ENCODE measurements at regions not wholly inside any gene's neighbourhood (a gene's known extent, or its start where the extent isn't known, plus 50 kb on each side); places are given as distances from the start of the nearest gene placed in this dataset.

- DNase-seq (ENCODE audit: low read depth), result no peak
- no peak overlapping the region for H3K4me3 ChIP-seq (ENCODE audit: low read depth, low read length)
- TF ChIP-seq CTCF (conservative IDR thresholded peaks at IDR 0.05; ENCODE audit: low read depth, low read length), result no peak
Measured at GRCh38 chr2:16085073-16085472, 144.7 kb downstream of the MYCN start.

DNA sequence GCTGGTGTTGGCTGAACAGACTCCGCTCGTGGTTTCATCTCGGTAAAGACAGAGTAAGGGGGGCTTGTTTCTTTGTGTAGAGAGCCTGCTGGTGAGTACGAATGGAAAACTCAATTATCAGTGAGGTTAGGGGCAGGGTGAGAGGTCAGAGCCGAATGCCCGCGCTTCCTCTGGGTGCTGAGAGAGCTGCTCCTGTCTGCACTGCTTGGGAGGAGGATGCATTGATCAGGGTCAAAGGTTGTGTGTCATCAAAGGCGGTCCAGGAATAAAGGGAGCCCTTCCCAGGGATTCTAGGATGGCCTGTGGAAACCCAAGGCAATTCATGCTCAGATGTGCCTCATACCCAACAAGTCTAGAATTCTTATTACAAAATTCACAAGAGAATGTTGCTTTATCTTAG, 143.9 kb downstream of the MYCN start:
- no peak for DNase-seq (ENCODE audit: low read depth)
- TF ChIP-seq CTCF (conservative IDR thresholded peaks at IDR 0.05; ENCODE audit: low read depth, low read length), result no peak
- no peak overlapping the region for H3K4me3 ChIP-seq (ENCODE audit: low read depth, low read length)

DNA sequence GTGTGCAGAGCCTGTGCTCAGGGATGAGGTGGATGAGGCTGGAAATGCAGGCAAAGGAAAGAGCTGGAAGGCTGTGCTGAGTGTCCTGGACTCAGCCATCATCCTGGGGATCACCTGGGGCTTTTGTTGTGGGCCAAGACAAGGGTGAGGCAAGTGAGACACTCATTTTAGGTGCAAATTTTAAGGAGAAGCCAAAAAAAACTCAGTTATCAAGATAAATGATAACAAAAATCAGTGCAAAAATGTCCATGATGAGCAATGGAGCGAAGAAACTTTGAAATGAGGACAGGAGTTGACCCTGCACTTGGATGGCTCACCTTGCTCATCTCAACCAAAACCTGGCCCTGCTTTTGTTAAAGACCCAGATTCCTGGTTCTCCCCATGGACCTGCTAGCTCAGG, 141.9 kb downstream of the MYCN start:
- no peak for TF ChIP-seq CTCF (conservative IDR thresholded peaks at IDR 0.05; ENCODE audit: low read depth, low read length)
- H3K4me3 ChIP-seq (ENCODE audit: low read depth, low read length), result no peak overlapping the region
- no peak for DNase-seq (ENCODE audit: low read depth)

- no peak overlapping the region for H3K4me3 ChIP-seq (ENCODE audit: low read depth, low read length)
- DNase-seq (ENCODE audit: low read depth), result no peak
- no peak for TF ChIP-seq CTCF (conservative IDR thresholded peaks at IDR 0.05; ENCODE audit: low read depth, low read length)
Measured at GRCh38 chr2:16081316-16082200, 141.2 kb downstream of the MYCN start.

DNA sequence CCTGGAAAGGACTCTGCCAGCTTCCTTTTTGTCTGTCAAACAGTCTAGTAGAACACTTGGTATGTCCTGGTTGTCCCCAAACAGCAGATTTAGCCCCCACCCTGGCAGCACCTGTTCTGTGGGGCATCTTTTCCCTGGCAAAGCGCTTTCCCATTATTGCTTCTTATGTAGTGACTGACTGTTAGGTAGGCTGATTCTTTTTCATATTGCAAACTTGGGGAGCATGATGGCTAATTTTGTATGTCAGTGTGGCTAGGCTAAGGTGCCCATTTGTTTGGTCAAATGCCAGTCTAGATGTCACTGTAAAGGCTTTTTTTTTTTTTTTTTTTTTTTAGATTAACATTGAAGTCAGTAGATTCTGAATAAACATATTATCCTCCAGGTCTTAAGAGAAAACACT, 140.2 kb downstream of the MYCN start:
- no peak for TF ChIP-seq CTCF (conservative IDR thresholded peaks at IDR 0.05; ENCODE audit: low read depth, low read length)
- no peak for DNase-seq (ENCODE audit: low read depth)
- no peak overlapping the region for H3K4me3 ChIP-seq (ENCODE audit: low read depth, low read length)

DNA sequence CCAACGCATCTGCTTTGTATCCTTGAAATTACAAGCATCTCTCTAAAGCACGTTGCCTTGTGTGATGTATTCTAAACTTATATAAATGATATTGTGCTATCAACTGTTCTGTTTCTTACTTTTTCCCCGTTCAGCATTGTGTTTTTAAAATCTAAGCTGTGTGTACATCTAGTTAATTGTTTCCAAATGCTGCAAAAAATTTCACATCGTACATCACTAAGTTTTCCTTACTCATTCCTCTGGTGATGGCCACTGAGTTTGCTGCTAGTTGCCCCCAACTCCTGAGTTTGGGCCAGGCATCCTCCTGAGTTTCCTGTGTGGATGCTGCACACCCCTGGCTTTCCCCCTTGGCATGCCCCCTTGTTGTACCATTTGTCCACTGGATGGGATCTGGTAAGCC, 139.7 kb downstream of the MYCN start:
- no peak overlapping the region for H3K4me3 ChIP-seq (ENCODE audit: low read depth, low read length)
- DNase-seq (ENCODE audit: low read depth), result no peak
- no peak for TF ChIP-seq CTCF (conservative IDR thresholded peaks at IDR 0.05; ENCODE audit: low read depth, low read length)

GRCh38 chr2:16079637-16080036, 139.3 kb downstream of the MYCN start:
- DNase-seq (ENCODE audit: low read depth), result no peak
- no peak overlapping the region for H3K4me3 ChIP-seq (ENCODE audit: low read depth, low read length)
- no peak for TF ChIP-seq CTCF (conservative IDR thresholded peaks at IDR 0.05; ENCODE audit: low read depth, low read length)

All from choroid plexus epithelial cell (primary cell).